Esophagus squamous epithelium (tissue), 5 donors: ENCODE measurements at regions not wholly inside any gene's neighbourhood (a gene's known extent, or its start where the extent isn't known, plus 50 kb on each side); places are given as distances from the start of the nearest gene placed in this dataset.

Source experiments
- DNase-seq: peaks from one replicate; lab custom pipeline; 2025; lab: John Stamatoyannopoulos, UW
- H3K27ac ChIP-seq, 4 donors: fragments of 200-600 bp; sonication (generic); one replicate each; pipeline ENCODE4 v1.5.1; 2016 to 2019; ENCODE audit warnings: mild to moderate bottlenecking in 1 of 4
- H3K27me3 ChIP-seq, 4 donors: fragments of 200-600 bp; sonication (generic); 1 replicate in 3 of 4; 2 replicates in 1 of 4; pipeline versions ENCODE4 v1.5.1 to v1.6.0; 2017 to 2021; ENCODE audit warnings: antibody characterized with exemption in 1 of 4
- H3K36me3 ChIP-seq, 3 donors: fragments of 200-600 bp; sonication (generic); one replicate each; pipeline ENCODE4 v1.5.1; 2016 to 2019
- H3K4me1 ChIP-seq, 3 donors: fragments of 200-600 bp; sonication (generic); one replicate each; pipeline ENCODE4 v1.5.1; 2017 to 2019
- H3K4me3 ChIP-seq, 4 donors: fragments of 200-600 bp; sonication (generic); 1 replicate in 3 of 4; 2 replicates in 1 of 4; pipeline ENCODE4 v1.5.1; 2016 to 2019; ENCODE audit warnings: mild to moderate bottlenecking in 2 of 4, moderate library complexity in 1 of 4
- H3K9me3 ChIP-seq, 3 donors: fragments of 200-600 bp; sonication (generic); one replicate each; pipeline ENCODE4 v1.5.1; 2016 to 2019
- CTCF ChIP-seq, 6 experiments: fragments of 450-650 bp in 4 of 6; fragments of 200-600 bp in 2 of 6; sonication (generic) in 2 of 6; IDR thresholded peaks; one replicate each; pipeline ENCODE4 v1.5.1; 2016 to 2019; ENCODE audit warnings: antibody characterized with exemption in 6 of 6, mild to moderate bottlenecking in 4 of 6, moderate library complexity in 4 of 6
- POLR2A ChIP-seq, 4 donors: fragments of 450-650 bp; IDR thresholded peaks; one replicate each; pipeline ENCODE4 v1.6.1; 2017; ENCODE audit warnings: antibody characterized with exemption in 4 of 4, mild to moderate bottlenecking in 4 of 4, moderate library complexity in 3 of 4
- WGBS, 2 donors: methylation state at CpG; one replicate each; pipeline ENCODE4 v1.1.5; 2018; 5-methylcytosine and 5-hydroxymethylcytosine counted together
- intact Hi-C: fragments of 100-400 bp; cut with DNase I; formaldehyde crosslinking; loops from one replicate; pipeline ENCODE4 v1.15.0; 2022
- donor health status: DM: yes; HTN: yes; CAD: no.

GRCh38 chr19:27777242-27777641 lies 1435.7 kb downstream of the UQCRFS1 start:
- no peaks in the 10 kb centered on the region for H3K27me3 ChIP-seq
- WGBS, 2 donors = 93% methylated on average over 7 of the region's 7 CpGs
- H3K36me3 ChIP-seq = peaks cover 0 to 28% (median 0%) of the 10 kb centered on the region in 3 donors
- peaks cover 0 to 49% (median 11%) of the 10 kb centered on the region in 3 donors for H3K9me3 ChIP-seq
- no peaks in the 10 kb centered on the region for H3K4me1 ChIP-seq
- no peak overlapping the region for H3K4me3 ChIP-seq
- H3K27ac ChIP-seq = no peak overlapping the region
- intact Hi-C loops = no loop called here
- TF ChIP-seq POLR2A (IDR thresholded peaks at IDR 0.05) (no peak), CTCF (IDR thresholded peaks at IDR 0.05) (no peak)
- DNase-seq = no peak

- intact Hi-C loops = no loop called here
- TF ChIP-seq CTCF (IDR thresholded peaks at IDR 0.05) (no peak), POLR2A (IDR thresholded peaks at IDR 0.05) (no peak)
Observed at GRCh38 chr19:27776524-27776923, 1436.4 kb downstream of the UQCRFS1 start.

GRCh38 chr19:27776020-27776419 lies 1436.9 kb downstream of the UQCRFS1 start:
- Histone ChIP-seq H3K27me3 (no peaks in the 10 kb centered on the region), H3K4me3 (no peak overlapping the region), H3K4me1 (no peaks in the 10 kb centered on the region), H3K9me3 (peaks cover 0 to 58% (median 15%) of the 10 kb centered on the region in 3 donors), H3K27ac (no peak overlapping the region), H3K36me3 (peaks cover 0 to 28% (median 0%) of the 10 kb centered on the region in 3 donors)
- intact Hi-C loops = no loop called here
- DNase-seq = no peak
- WGBS, 2 donors = 82 to 92% methylated on average over 8 of the region's 8 CpGs
- peak in 1 of 6 experiments; percentile 7 for TF ChIP-seq CTCF (IDR thresholded peaks at IDR 0.05)
- TF ChIP-seq POLR2A (IDR thresholded peaks at IDR 0.05) = no peak

More at GRCh38 chr19:27776524-27776923, 1436.4 kb downstream of the UQCRFS1 start:
- 94 to 97% methylated on average over 3 of the region's 3 CpGs for WGBS, 2 donors
- DNase-seq = no peak
- Histone ChIP-seq H3K4me1 (no peaks in the 10 kb centered on the region), H3K36me3 (peaks cover 0 to 28% (median 0%) of the 10 kb centered on the region in 3 donors), H3K4me3 (no peak overlapping the region), H3K9me3 (peaks cover 0 to 53% (median 11%) of the 10 kb centered on the region in 3 donors), H3K27ac (no peak overlapping the region), H3K27me3 (no peaks in the 10 kb centered on the region)

GRCh38 chr19:27775395-27775794 lies 1437.6 kb downstream of the UQCRFS1 start:
- intact Hi-C loops = no loop called here
- Histone ChIP-seq H3K27ac (no peak overlapping the region), H3K9me3 (peaks cover 0 to 63% (median 21%) of the 10 kb centered on the region in 3 donors), H3K36me3 (peaks cover 0 to 28% (median 0%) of the 10 kb centered on the region in 3 donors), H3K4me3 (no peak overlapping the region), H3K4me1 (no peaks in the 10 kb centered on the region), H3K27me3 (no peaks in the 10 kb centered on the region)
- 89 to 92% methylated on average over 6 of the region's 6 CpGs for WGBS, 2 donors
- no peak for DNase-seq
- TF ChIP-seq CTCF (IDR thresholded peaks at IDR 0.05) = no peak
- TF ChIP-seq POLR2A (IDR thresholded peaks at IDR 0.05) = no peak

- DNase-seq = no peak
- no peaks in the 10 kb centered on the region for H3K27me3 ChIP-seq
- TF ChIP-seq CTCF (IDR thresholded peaks at IDR 0.05) (peak in 1 of 6 experiments; percentile 11), POLR2A (IDR thresholded peaks at IDR 0.05) (no peak)
- H3K27ac ChIP-seq = no peak overlapping the region
- no peaks in the 10 kb centered on the region for H3K4me1 ChIP-seq
- peaks cover 0 to 67% (median 27%) of the 10 kb centered on the region in 3 donors for H3K9me3 ChIP-seq
- no peak overlapping the region for H3K4me3 ChIP-seq
- intact Hi-C loops = no loop called here
- H3K36me3 ChIP-seq = peaks cover 0 to 28% (median 0%) of the 10 kb centered on the region in 3 donors
- 85 to 90% methylated on average over 7 of the region's 7 CpGs for WGBS, 2 donors
Observed at GRCh38 chr19:27774827-27775226, 1438.1 kb downstream of the UQCRFS1 start.
